Astrocyte (in vitro differentiated cells and primary cell): ENCODE measurements at regions not wholly inside any gene's neighbourhood (a gene's known extent, or its start where the extent isn't known, plus 50 kb on each side); places are given as distances from the start of the nearest gene placed in this dataset.

Source experiments
- EZH2 ChIP-seq: IDR thresholded peaks from 2 replicates; pipeline ENCODE4 v1.6.1; 2012; ENCODE audit warnings: mild to moderate bottlenecking, low read length, inconsistent platforms; ENCODE audit not compliant: insufficient read depth
- TF ChIP-seq, protein P1 (sequence below): IDR thresholded peaks from 2 replicates; pipeline ENCODE4 v1.5.1; 2011; ENCODE audit warnings: low read depth, mild to moderate bottlenecking, inconsistent platforms, low read length, moderate library complexity; ENCODE audit not compliant: insufficient read depth

DNA sequence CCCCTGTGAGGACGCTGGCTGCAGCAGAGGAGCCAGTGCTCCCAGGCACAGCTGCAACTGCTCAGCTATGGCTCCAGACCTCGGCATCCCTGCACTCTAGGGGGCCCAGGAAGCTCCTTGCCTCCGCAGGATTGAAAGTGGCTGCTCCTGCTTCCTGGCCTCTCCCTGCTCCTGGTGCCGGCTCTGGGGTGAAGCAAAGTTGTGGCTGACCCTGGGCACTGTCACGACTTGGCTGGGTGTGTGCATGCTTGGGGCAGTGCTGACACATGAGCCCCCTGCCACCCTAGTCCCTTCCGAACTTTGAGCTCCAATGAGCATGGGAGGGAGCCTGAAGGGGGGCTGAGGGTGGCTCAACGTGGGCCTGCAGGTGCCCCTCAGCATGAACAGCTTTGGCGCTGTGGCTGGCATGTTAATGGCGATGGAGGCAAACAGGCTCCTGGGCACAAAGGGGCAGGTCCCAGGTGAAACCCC, 1512.2 kb downstream of the KCNT2 start:
- TF ChIP-seq, protein P1, sequence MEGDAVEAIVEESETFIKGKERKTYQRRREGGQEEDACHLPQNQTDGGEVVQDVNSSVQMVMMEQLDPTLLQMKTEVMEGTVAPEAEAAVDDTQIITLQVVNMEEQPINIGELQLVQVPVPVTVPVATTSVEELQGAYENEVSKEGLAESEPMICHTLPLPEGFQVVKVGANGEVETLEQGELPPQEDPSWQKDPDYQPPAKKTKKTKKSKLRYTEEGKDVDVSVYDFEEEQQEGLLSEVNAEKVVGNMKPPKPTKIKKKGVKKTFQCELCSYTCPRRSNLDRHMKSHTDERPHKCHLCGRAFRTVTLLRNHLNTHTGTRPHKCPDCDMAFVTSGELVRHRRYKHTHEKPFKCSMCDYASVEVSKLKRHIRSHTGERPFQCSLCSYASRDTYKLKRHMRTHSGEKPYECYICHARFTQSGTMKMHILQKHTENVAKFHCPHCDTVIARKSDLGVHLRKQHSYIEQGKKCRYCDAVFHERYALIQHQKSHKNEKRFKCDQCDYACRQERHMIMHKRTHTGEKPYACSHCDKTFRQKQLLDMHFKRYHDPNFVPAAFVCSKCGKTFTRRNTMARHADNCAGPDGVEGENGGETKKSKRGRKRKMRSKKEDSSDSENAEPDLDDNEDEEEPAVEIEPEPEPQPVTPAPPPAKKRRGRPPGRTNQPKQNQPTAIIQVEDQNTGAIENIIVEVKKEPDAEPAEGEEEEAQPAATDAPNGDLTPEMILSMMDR: no peak
- TF ChIP-seq EZH2: no peak
